ENCODE measurements at regions not wholly inside any gene's neighbourhood (a gene's known extent, or its start where the extent isn't known, plus 50 kb on each side); places are given as distances from the start of the nearest gene placed in this dataset.

DNA sequence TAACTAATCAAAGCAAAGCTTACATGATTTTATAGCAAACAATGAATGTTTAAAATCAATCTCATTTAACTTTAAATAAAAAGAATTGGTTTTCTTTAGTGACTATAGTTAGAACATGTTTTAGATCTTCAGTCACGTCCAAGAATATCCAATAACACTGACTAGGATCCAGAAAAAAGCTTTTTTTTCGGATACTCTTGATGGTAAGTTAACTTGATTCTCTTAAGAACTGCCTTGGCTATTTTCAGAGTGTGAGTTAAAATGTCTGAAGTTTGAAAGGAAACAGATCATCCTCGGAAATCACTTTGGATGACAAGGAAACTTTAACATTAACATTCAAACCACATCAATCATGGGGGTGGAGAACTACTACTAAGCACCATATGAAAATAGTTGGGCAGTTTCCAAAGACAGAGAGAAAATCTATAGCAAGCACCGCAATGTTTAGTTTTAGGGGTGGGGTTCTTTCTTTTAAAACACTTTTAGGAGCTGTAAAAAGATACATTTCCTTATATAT is 83.7 kb upstream of the SLC27A6 start:
- TF ChIP-seq POLR2A (IDR thresholded peaks at IDR 0.05; ENCODE audit: insufficient read depth in 1 of 2, low read depth in 2 of 2, low read length in 2 of 2): no peak
- TF ChIP-seq, protein P1, sequence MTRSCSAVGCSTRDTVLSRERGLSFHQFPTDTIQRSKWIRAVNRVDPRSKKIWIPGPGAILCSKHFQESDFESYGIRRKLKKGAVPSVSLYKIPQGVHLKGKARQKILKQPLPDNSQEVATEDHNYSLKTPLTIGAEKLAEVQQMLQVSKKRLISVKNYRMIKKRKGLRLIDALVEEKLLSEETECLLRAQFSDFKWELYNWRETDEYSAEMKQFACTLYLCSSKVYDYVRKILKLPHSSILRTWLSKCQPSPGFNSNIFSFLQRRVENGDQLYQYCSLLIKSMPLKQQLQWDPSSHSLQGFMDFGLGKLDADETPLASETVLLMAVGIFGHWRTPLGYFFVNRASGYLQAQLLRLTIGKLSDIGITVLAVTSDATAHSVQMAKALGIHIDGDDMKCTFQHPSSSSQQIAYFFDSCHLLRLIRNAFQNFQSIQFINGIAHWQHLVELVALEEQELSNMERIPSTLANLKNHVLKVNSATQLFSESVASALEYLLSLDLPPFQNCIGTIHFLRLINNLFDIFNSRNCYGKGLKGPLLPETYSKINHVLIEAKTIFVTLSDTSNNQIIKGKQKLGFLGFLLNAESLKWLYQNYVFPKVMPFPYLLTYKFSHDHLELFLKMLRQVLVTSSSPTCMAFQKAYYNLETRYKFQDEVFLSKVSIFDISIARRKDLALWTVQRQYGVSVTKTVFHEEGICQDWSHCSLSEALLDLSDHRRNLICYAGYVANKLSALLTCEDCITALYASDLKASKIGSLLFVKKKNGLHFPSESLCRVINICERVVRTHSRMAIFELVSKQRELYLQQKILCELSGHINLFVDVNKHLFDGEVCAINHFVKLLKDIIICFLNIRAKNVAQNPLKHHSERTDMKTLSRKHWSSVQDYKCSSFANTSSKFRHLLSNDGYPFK (CRISPR knock-in tag; IDR thresholded peaks at IDR 0.05; ENCODE audit: borderline replicate concordance): no peak
- no peak for TF ChIP-seq FOXJ3 (CRISPR knock-in tag; IDR thresholded peaks at IDR 0.05; ENCODE audit: borderline replicate concordance)

Data from HepG2 (cell line).